OCI-LY7 (cell line): ENCODE measurements at regions not wholly inside any gene's neighbourhood (a gene's known extent, or its start where the extent isn't known, plus 50 kb on each side); places are given as distances from the start of the nearest gene placed in this dataset.

Experiments
- BruUV-seq: library from RNA; stranded (reverse); fragments of 400-500 nt; replicated peaks from 2 replicates; lab custom pipeline; 2021; lab: Mats Ljungman, UMichigan
- CTCF ChIA-PET: fragments of 300-600 bp; sonication (Branson Sonifier 250); formaldehyde crosslinking; loops from one replicate; lab custom pipeline; 2022; ENCODE audit warnings: antibody characterized with exemption; ENCODE audit not compliant: unreplicated experiment; lab: Charles Lee
- POLR2A ChIA-PET: fragments of 300-600 bp; sonication (Branson Sonifier 250); formaldehyde crosslinking; loops from one replicate; lab custom pipeline; 2022; ENCODE audit warnings: antibody characterized with exemption; lab: Charles Lee
- DNase-seq: peaks from one replicate; pipeline ENCODE4 v3.0.0-alpha.2; 2015; ENCODE audit warnings: low spot score
- H2AFZ ChIP-seq: fragments of 200-600 bp; sonication (generic), shearing (Covaris generic); 2 replicates; pipeline ENCODE4 v1.6.1; 2014; ENCODE audit warnings: mild to moderate bottlenecking, antibody characterized with exemption, low read length, moderate library complexity
- H3K27ac ChIP-seq: fragments of 200-600 bp; sonication (generic); 2 replicates; pipeline ENCODE4 v1.5.1; 2014; ENCODE audit warnings: mixed run types, low read depth, mild to moderate bottlenecking, moderate library complexity, low read length, inconsistent platforms; ENCODE audit not compliant: poor library complexity, severe bottlenecking
- H3K36me3 ChIP-seq: fragments of 200-600 bp; sonication (generic); 2 replicates; pipeline ENCODE4 v1.6.1; 2014; ENCODE audit warnings: mild to moderate bottlenecking, antibody characterized with exemption, low read length, moderate library complexity, mixed read lengths; ENCODE audit not compliant: insufficient read depth
- H3K4me1 ChIP-seq: fragments of 200-600 bp; sonication (generic); 2 replicates; pipeline ENCODE4 v1.5.1; 2014; ENCODE audit warnings: mild to moderate bottlenecking, low read length; ENCODE audit not compliant: insufficient read depth, poor library complexity, severe bottlenecking
- H3K4me2 ChIP-seq: fragments of 200-600 bp; sonication (generic); 2 replicates; pipeline ENCODE4 v1.6.1; 2014; ENCODE audit warnings: mild to moderate bottlenecking, low read length
- H3K4me3 ChIP-seq: fragments of 200-600 bp; sonication (generic); 2 replicates; pipeline ENCODE4 v1.5.1; 2014; ENCODE audit warnings: mild to moderate bottlenecking, low read depth, low read length; ENCODE audit not compliant: poor library complexity, severe bottlenecking
- H3K79me2 ChIP-seq: fragments of 200-600 bp; sonication (generic); 2 replicates; pipeline ENCODE4 v1.6.1; 2016; ENCODE audit warnings: low read depth, mild to moderate bottlenecking, low read length, moderate library complexity, mixed read lengths; ENCODE audit not compliant: insufficient read depth
- H3K9me2 ChIP-seq: fragments of 200-600 bp; sonication (generic); 2 replicates; pipeline ENCODE4 v1.6.1; 2016; ENCODE audit warnings: mild to moderate bottlenecking, low read length, mixed read lengths; ENCODE audit not compliant: insufficient read depth
- H3K9me3 ChIP-seq: fragments of 200-600 bp; sonication (generic); 2 replicates; pipeline ENCODE4 v1.6.1; 2014; ENCODE audit warnings: mild to moderate bottlenecking, mixed run types, low read length, mixed read lengths
- H4K20me1 ChIP-seq: fragments of 200-600 bp; sonication (generic); 2 replicates; pipeline ENCODE4 v1.6.1; 2014; ENCODE audit warnings: mild to moderate bottlenecking, antibody characterized with exemption, low read length, moderate library complexity, mixed read lengths; ENCODE audit not compliant: insufficient read depth
- CTCF ChIP-seq: fragments of 200-600 bp; sonication (generic); conservative IDR thresholded peaks from 2 replicates; pipeline ENCODE4 v1.5.1; 2014; ENCODE audit warnings: mild to moderate bottlenecking, antibody characterized with exemption, low read length, moderate library complexity, mixed read lengths
- EZH2phosphoT487 ChIP-seq: fragments of 200-600 bp; sonication (generic); IDR thresholded peaks from 2 replicates; pipeline ENCODE4 v1.6.1; 2018; ENCODE audit warnings: low read depth, borderline replicate concordance, mild to moderate bottlenecking, mixed run types, antibody characterized with exemption, low read length, moderate library complexity, mixed read lengths
- intact Hi-C: fragments of 100-400 bp; cut with micrococcal nuclease; formaldehyde crosslinking; loops from one replicate; pipeline ENCODE4 v1.10.0; 2022; ENCODE audit not compliant: unreplicated experiment

DNA sequence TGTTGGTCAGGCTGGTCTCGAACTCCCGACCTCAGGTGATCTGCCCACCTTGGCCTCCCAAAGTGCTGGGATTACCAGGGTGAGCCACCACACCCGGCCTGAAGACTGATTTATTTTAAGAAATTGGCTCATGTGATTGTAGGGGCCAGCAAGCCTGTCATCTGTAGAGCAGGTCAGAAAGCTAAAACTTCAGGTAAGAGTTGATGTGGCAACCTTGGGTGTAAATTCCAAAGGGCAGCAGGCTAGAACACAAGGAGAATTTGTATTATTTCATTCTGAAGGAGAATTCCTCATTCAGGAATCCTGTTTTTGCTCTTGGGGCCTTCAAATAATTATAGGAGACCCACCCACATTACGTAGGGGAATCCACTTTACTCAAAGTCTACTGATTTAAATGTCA lies 728.7 kb downstream of the LTN1 start:
- no peak overlapping the region for H3K4me3 ChIP-seq
- H3K9me3 ChIP-seq: no peaks in the 10 kb centered on the region
- no peak for TF ChIP-seq CTCF
- no peak for TF ChIP-seq EZH2phosphoT487
- BruUV-seq: no TSS peak
- H3K4me2 ChIP-seq: no peak overlapping the region
- CTCF ChIA-PET: no interaction called here
- H3K79me2 ChIP-seq: no peaks in the 10 kb centered on the region
- H3K9me2 ChIP-seq: no peaks in the 10 kb centered on the region
- intact Hi-C loops: no loop called here
- POLR2A ChIA-PET: no interaction called here
- no peaks in the 10 kb centered on the region for H3K36me3 ChIP-seq
- H3K27ac ChIP-seq: no peak overlapping the region
- no peaks in the 10 kb centered on the region for H4K20me1 ChIP-seq
- DNase-seq: no peak
- H2AFZ ChIP-seq: no peak overlapping the region
- no peaks in the 10 kb centered on the region for H3K4me1 ChIP-seq

- no TSS peak for BruUV-seq
- H4K20me1 ChIP-seq: no peaks in the 10 kb centered on the region
- no peak overlapping the region for H2AFZ ChIP-seq
- intact Hi-C loops: no loop called here
- no peaks in the 10 kb centered on the region for H3K9me3 ChIP-seq
- H3K4me2 ChIP-seq: no peak overlapping the region
- H3K4me1 ChIP-seq: no peaks in the 10 kb centered on the region
- H3K36me3 ChIP-seq: no peaks in the 10 kb centered on the region
- no peak overlapping the region for H3K4me3 ChIP-seq
- ChIA-PET CTCF (no interaction called here), POLR2A (interaction anchor here (0.7 kb wide), 1 partner anchor 67 kb away, joined by 3 read pairs; no protein-coding TSS in a partner anchor)
- H3K79me2 ChIP-seq: no peaks in the 10 kb centered on the region
- no peak overlapping the region for H3K27ac ChIP-seq
- no peaks in the 10 kb centered on the region for H3K9me2 ChIP-seq
- DNase-seq: no peak
- no peak for TF ChIP-seq CTCF
- TF ChIP-seq EZH2phosphoT487: no peak
Measured at GRCh38 chr21:28261298-28261697, 731.4 kb downstream of the LTN1 start.

GRCh38 chr21:28257276-28257675 lies 735.4 kb downstream of the LTN1 start:
- intact Hi-C loops: no loop called here
- POLR2A ChIA-PET: no interaction called here
- H3K9me3 ChIP-seq: no peaks in the 10 kb centered on the region
- TF ChIP-seq CTCF (no peak), EZH2phosphoT487 (no peak)
- CTCF ChIA-PET: no interaction called here
- no peaks in the 10 kb centered on the region for H3K4me1 ChIP-seq
- no peaks in the 10 kb centered on the region for H3K36me3 ChIP-seq
- H3K79me2 ChIP-seq: no peaks in the 10 kb centered on the region
- BruUV-seq: no TSS peak
- no peaks in the 10 kb centered on the region for H4K20me1 ChIP-seq
- no peak for DNase-seq
- H3K4me2 ChIP-seq: no peak overlapping the region
- H3K4me3 ChIP-seq: no peak overlapping the region
- H3K27ac ChIP-seq: no peak overlapping the region
- no peak overlapping the region for H2AFZ ChIP-seq
- H3K9me2 ChIP-seq: no peaks in the 10 kb centered on the region
